ENCODE measurements at regions not wholly inside any gene's neighbourhood (a gene's known extent, or its start where the extent isn't known, plus 50 kb on each side); places are given as distances from the start of the nearest gene placed in this dataset.

GRCh38 chr13:22018076-22018835, 347.4 kb downstream of the FGF9 start:
- DNase-seq: no peak

GRCh38 chr13:22018836-22019210, 347.9 kb downstream of the FGF9 start:
- DNase-seq: no peak

- no peak for DNase-seq
Observed at GRCh38 chr13:22024381-22024994, 353.6 kb downstream of the FGF9 start.

GRCh38 chr13:22027566-22027965, 356.7 kb downstream of the FGF9 start:
- DNase-seq: no peak

- no peak for DNase-seq
Observed at GRCh38 chr13:22028831-22029230, 358.0 kb downstream of the FGF9 start.

- DNase-seq: no peak
Observed at GRCh38 chr13:22030321-22030720, 359.4 kb downstream of the FGF9 start.

GRCh38 chr13:22031702-22032286, 360.9 kb downstream of the FGF9 start:
- DNase-seq: no peak

- no peak for DNase-seq
Observed at GRCh38 chr13:22032905-22033304, 362.0 kb downstream of the FGF9 start.

GRCh38 chr13:22039961-22040360, 369.1 kb downstream of the FGF9 start:
- no peak for DNase-seq

- DNase-seq: no peak
Observed at GRCh38 chr13:22040810-22041364, 370.0 kb downstream of the FGF9 start.

- DNase-seq: no peak
Observed at GRCh38 chr13:22041741-22042140, 370.9 kb downstream of the FGF9 start.

- no peak for DNase-seq
Observed at GRCh38 chr13:22047082-22047784, 376.4 kb downstream of the FGF9 start.

GRCh38 chr13:22047785-22048104, 376.9 kb downstream of the FGF9 start:
- no peak for DNase-seq

- no peak for DNase-seq
Observed at GRCh38 chr13:22049384-22049783, 378.5 kb downstream of the FGF9 start.

GRCh38 chr13:22050951-22051563, 380.2 kb downstream of the FGF9 start:
- no peak for DNase-seq

GRCh38 chr13:22053053-22053452, 382.2 kb downstream of the FGF9 start:
- no peak for DNase-seq

- no peak for DNase-seq
Observed at GRCh38 chr13:22055259-22055658, 384.4 kb downstream of the FGF9 start.

GRCh38 chr13:22060187-22060586, 389.3 kb downstream of the FGF9 start:
- no peak for DNase-seq

GRCh38 chr13:22061371-22061805, 390.5 kb downstream of the FGF9 start:
- DNase-seq: no peak

GRCh38 chr13:22061806-22062391, 391.0 kb downstream of the FGF9 start:
- no peak for DNase-seq

GRCh38 chr13:22062478-22063205, 391.8 kb downstream of the FGF9 start:
- no peak for DNase-seq
